ENCODE measurements at regions not wholly inside any gene's neighbourhood (a gene's known extent, or its start where the extent isn't known, plus 50 kb on each side); places are given as distances from the start of the nearest gene placed in this dataset.

DNA sequence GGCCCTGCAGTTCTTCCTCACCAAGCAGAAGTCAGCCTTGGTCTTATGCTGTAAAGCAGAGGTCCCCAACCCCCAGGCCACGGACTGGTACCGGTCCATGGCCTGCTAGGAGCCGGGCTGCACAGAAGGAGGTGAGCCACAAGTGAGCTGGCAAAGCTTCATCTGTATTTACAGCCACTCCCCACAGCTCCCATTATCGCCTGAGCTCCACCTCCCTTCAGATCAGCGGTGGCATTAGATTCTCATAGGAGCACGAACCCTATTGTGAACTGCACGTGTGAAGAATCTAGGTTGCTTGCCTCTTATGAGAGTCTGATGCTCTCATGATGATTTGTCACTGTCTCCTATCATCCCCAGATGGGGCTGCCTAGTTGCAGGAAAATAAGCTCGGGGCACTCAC lies 87.6 kb upstream of the NEBL start:
- Histone ChIP-seq H3K36me3 (ENCODE audit: insufficient read depth, low read length) (no peaks in the 10 kb centered on the region), H3K9me3 (ENCODE audit: low read depth, low read length) (no peaks in the 10 kb centered on the region), H3K27ac (no peak overlapping the region), H3K9ac (ENCODE audit: insufficient read length) (no peak overlapping the region), H3K4me3 (no peak overlapping the region)
- no peak for DNase-seq (ENCODE audit: low read depth, low spot score)
- TF ChIP-seq POLR2AphosphoS5 (IDR thresholded peaks at IDR 0.05; ENCODE audit: borderline replicate concordance, low read depth, low read length) (no peak), FOXP2 (optimal IDR thresholded peaks at IDR 0.05; ENCODE audit: control extremely low read depth, extremely low read length, insufficient read depth) (no peak), EZH2 (IDR thresholded peaks at IDR 0.05) (no peak)

DNA sequence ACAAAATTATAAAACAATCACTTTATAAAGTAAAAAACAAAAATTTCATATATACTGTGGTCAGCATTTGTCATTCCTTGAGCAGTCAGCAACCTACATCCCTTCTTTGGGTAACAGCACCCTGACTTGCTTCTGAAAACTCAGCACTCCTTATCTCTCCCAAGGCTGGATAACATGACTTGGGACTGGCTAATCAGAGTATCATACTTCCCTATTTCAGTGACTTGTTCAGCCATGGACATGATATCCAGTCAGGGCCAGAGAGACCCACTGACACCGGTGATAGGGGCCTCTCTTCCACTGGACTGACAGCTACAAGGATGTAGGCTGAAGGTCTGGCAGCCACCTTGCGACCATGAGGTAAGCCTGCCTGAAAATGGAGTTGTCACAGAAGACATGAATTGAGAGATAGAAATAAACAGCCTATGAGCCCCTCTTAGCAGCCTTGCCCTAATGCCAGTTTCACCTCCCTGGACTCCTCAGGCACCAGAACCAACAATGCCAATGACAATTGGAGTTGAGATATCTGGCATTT lies 84.4 kb upstream of the NEBL start:
- DNase-seq (ENCODE audit: low read depth, low spot score) = no peak
- no peak overlapping the region for H3K9ac ChIP-seq (ENCODE audit: insufficient read length)
- no peaks in the 10 kb centered on the region for H3K36me3 ChIP-seq (ENCODE audit: insufficient read depth, low read length)
- TF ChIP-seq FOXP2 (optimal IDR thresholded peaks at IDR 0.05; ENCODE audit: control extremely low read depth, extremely low read length, insufficient read depth) = no peak
- TF ChIP-seq POLR2AphosphoS5 (IDR thresholded peaks at IDR 0.05; ENCODE audit: borderline replicate concordance, low read depth, low read length) = no peak
- TF ChIP-seq EZH2 (IDR thresholded peaks at IDR 0.05) = no peak
- no peaks in the 10 kb centered on the region for H3K9me3 ChIP-seq (ENCODE audit: low read depth, low read length)
- no peak overlapping the region for H3K27ac ChIP-seq
- no peak overlapping the region for H3K4me3 ChIP-seq

- Histone ChIP-seq H3K4me3 (no peak overlapping the region), H3K36me3 (ENCODE audit: insufficient read depth, low read length) (no peaks in the 10 kb centered on the region), H3K27ac (no peak overlapping the region), H3K9ac (ENCODE audit: insufficient read length) (no peak overlapping the region), H3K9me3 (ENCODE audit: low read depth, low read length) (no peaks in the 10 kb centered on the region)
- no peak for DNase-seq (ENCODE audit: low read depth, low spot score)
- TF ChIP-seq FOXP2 (optimal IDR thresholded peaks at IDR 0.05; ENCODE audit: control extremely low read depth, extremely low read length, insufficient read depth) (no peak), POLR2AphosphoS5 (IDR thresholded peaks at IDR 0.05; ENCODE audit: borderline replicate concordance, low read depth, low read length) (no peak), EZH2 (IDR thresholded peaks at IDR 0.05) (no peak)
Measured at GRCh38 chr10:20978617-20979016, 81.5 kb upstream of the NEBL start.

- no peak overlapping the region for H3K4me3 ChIP-seq
- no peak for DNase-seq (ENCODE audit: low read depth, low spot score)
- H3K36me3 ChIP-seq (ENCODE audit: insufficient read depth, low read length) = no peaks in the 10 kb centered on the region
- H3K9me3 ChIP-seq (ENCODE audit: low read depth, low read length) = no peaks in the 10 kb centered on the region
- no peak for TF ChIP-seq EZH2 (IDR thresholded peaks at IDR 0.05)
- TF ChIP-seq POLR2AphosphoS5 (IDR thresholded peaks at IDR 0.05; ENCODE audit: borderline replicate concordance, low read depth, low read length) = no peak
- no peak for TF ChIP-seq FOXP2 (optimal IDR thresholded peaks at IDR 0.05; ENCODE audit: control extremely low read depth, extremely low read length, insufficient read depth)
- no peak overlapping the region for H3K27ac ChIP-seq
- H3K9ac ChIP-seq (ENCODE audit: insufficient read length) = no peak overlapping the region
Measured at GRCh38 chr10:20977300-20977699, 80.2 kb upstream of the NEBL start.

GRCh38 chr10:20976891-20977290 lies 79.8 kb upstream of the NEBL start:
- Histone ChIP-seq H3K9me3 (ENCODE audit: low read depth, low read length) (no peaks in the 10 kb centered on the region), H3K4me3 (no peak overlapping the region), H3K36me3 (ENCODE audit: insufficient read depth, low read length) (no peaks in the 10 kb centered on the region), H3K27ac (no peak overlapping the region), H3K9ac (ENCODE audit: insufficient read length) (no peak overlapping the region)
- TF ChIP-seq EZH2 (IDR thresholded peaks at IDR 0.05) (no peak), POLR2AphosphoS5 (IDR thresholded peaks at IDR 0.05; ENCODE audit: borderline replicate concordance, low read depth, low read length) (no peak), FOXP2 (optimal IDR thresholded peaks at IDR 0.05; ENCODE audit: control extremely low read depth, extremely low read length, insufficient read depth) (no peak)
- no peak for DNase-seq (ENCODE audit: low read depth, low spot score)

DNA sequence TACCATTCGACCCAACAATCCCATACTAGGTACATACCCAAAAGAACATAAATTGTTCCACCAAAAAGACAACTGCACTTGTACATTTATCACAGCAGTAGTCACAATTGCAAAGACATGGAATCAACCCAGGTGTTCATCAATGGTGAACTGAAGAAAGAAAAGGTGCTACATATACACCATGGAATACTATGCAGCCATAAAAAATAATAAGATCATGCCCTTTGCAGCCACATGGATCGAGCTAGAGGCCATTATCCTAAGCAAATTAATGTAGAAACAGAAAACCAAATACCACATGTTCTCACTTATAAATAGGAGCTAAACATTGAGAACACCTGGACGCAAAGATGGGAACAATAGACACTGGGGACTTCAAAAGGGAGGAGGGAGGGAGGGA lies 79.3 kb upstream of the NEBL start:
- Histone ChIP-seq H3K9me3 (ENCODE audit: low read depth, low read length) (no peaks in the 10 kb centered on the region), H3K4me3 (no peak overlapping the region), H3K27ac (no peak overlapping the region), H3K36me3 (ENCODE audit: insufficient read depth, low read length) (no peaks in the 10 kb centered on the region), H3K9ac (ENCODE audit: insufficient read length) (no peak overlapping the region)
- no peak for TF ChIP-seq EZH2 (IDR thresholded peaks at IDR 0.05)
- no peak for TF ChIP-seq POLR2AphosphoS5 (IDR thresholded peaks at IDR 0.05; ENCODE audit: borderline replicate concordance, low read depth, low read length)
- TF ChIP-seq FOXP2 (optimal IDR thresholded peaks at IDR 0.05; ENCODE audit: control extremely low read depth, extremely low read length, insufficient read depth) = no peak
- no peak for DNase-seq (ENCODE audit: low read depth, low spot score)

- Histone ChIP-seq H3K9me3 (ENCODE audit: low read depth, low read length) (no peaks in the 10 kb centered on the region), H3K9ac (ENCODE audit: insufficient read length) (no peak overlapping the region), H3K27ac (no peak overlapping the region), H3K36me3 (ENCODE audit: insufficient read depth, low read length) (no peaks in the 10 kb centered on the region), H3K4me3 (no peak overlapping the region)
- no peak for DNase-seq (ENCODE audit: low read depth, low spot score)
- TF ChIP-seq FOXP2 (optimal IDR thresholded peaks at IDR 0.05; ENCODE audit: control extremely low read depth, extremely low read length, insufficient read depth) (no peak), EZH2 (IDR thresholded peaks at IDR 0.05) (no peak)
Measured at GRCh38 chr10:20975236-20975635, 78.1 kb upstream of the NEBL start.

GRCh38 chr10:20972925-20973324 lies 75.8 kb upstream of the NEBL start:
- H3K36me3 ChIP-seq (ENCODE audit: insufficient read depth, low read length) = no peaks in the 10 kb centered on the region
- no peak overlapping the region for H3K27ac ChIP-seq
- no peak overlapping the region for H3K9ac ChIP-seq (ENCODE audit: insufficient read length)
- TF ChIP-seq EZH2 (IDR thresholded peaks at IDR 0.05) (no peak), FOXP2 (optimal IDR thresholded peaks at IDR 0.05; ENCODE audit: control extremely low read depth, extremely low read length, insufficient read depth) (no peak), POLR2AphosphoS5 (IDR thresholded peaks at IDR 0.05; ENCODE audit: borderline replicate concordance, low read depth, low read length) (no peak)
- H3K9me3 ChIP-seq (ENCODE audit: low read depth, low read length) = no peaks in the 10 kb centered on the region
- no peak overlapping the region for H3K4me3 ChIP-seq
- DNase-seq (ENCODE audit: low read depth, low spot score) = no peak

GRCh38 chr10:20971901-20972300 lies 74.8 kb upstream of the NEBL start:
- Histone ChIP-seq H3K36me3 (ENCODE audit: insufficient read depth, low read length) (no peaks in the 10 kb centered on the region), H3K27ac (no peak overlapping the region), H3K4me3 (no peak overlapping the region), H3K9me3 (ENCODE audit: low read depth, low read length) (no peaks in the 10 kb centered on the region), H3K9ac (ENCODE audit: insufficient read length) (no peak overlapping the region)
- TF ChIP-seq FOXP2 (optimal IDR thresholded peaks at IDR 0.05; ENCODE audit: control extremely low read depth, extremely low read length, insufficient read depth) (no peak), POLR2AphosphoS5 (IDR thresholded peaks at IDR 0.05; ENCODE audit: borderline replicate concordance, low read depth, low read length) (no peak), EZH2 (IDR thresholded peaks at IDR 0.05) (no peak)
- DNase-seq (ENCODE audit: low read depth, low spot score) = no peak

All from SK-N-MC (cell line).